GM12874 (cell line): ENCODE measurements at regions not wholly inside any gene's neighbourhood (a gene's known extent, or its start where the extent isn't known, plus 50 kb on each side); places are given as distances from the start of the nearest gene placed in this dataset.

ENCODE experiments used
- CTCF ChIP-seq: IDR thresholded peaks from 2 replicates; pipeline ENCODE4 v1.5.1; 2011; ENCODE audit warnings: low read depth, mild to moderate bottlenecking, control low read depth, low read length, moderate library complexity; ENCODE audit not compliant: insufficient read depth

DNA sequence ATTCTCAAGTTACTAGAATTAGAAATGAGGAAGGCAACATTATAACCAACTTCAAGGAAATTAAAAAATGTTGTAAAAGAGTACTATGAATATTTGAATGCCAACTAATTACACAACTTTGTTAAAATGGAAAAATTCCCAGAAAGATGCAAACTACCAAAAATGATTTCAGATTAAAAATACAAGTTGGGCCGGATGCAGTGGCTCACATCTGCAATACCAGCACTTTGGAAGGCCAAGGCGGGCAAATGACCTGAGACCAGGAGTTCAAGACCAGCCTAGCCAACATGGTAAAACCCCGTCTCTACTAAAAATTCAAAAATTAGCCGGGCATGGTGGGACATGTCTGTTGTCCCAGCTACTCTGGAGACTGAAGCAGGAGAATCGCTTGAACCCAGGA, 874.2 kb upstream of the GJE1 start:
- TF ChIP-seq CTCF = no peak

DNA sequence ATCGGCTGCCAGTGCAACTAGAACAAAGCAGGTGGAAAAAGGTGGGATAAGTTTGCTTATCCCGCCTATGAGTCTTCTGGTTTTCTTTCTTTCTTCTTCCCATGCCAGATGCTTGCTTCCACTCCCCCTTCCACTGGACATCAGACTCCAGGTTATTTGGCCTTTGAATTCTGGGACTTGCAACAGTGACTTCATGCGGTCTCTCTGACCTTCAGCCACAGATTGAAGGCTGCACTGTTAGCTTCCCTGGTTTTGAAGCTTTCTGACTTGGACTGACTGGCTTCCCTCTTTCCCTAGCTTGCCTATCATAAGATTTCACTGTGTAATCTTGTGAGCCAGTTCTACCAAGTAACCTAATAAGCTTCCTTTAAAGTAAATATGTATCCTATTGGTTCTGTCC, 878.4 kb upstream of the GJE1 start:
- TF ChIP-seq CTCF = no peak

DNA sequence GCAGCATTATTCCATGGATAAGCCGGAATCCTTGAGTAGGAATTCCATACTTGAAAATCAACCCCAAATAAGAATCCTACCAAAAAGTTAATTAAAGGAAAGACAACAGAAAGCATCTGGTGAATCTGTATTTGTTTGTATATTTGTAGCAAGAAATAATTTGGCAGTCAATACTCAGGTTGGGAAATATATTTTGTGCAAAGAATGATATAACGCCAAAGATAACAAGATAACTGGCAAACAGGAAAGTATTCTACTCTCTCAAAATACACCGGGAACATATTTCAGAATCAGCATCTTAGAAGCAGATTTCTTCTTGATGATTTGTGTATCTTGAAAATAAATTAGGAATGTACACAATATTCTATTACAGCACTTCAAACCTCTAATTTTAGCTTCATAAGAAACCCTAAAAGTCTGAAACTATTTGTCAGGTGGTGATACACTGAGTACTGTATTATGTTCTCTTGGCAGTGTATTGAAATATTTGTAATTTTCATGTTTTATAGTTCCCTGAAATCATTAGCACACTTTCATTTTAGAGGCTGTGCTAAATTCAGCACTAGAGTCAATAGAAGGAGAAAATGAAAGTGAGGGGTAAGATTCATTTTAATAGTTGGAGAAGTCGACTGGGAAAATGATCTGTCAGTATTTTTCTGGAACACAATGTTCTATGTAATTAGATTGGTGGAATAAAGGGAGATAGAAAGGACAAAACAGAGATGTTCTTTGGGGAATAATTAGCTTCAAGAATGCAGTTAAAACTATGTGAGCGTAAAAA, 879.7 kb upstream of the GJE1 start:
- TF ChIP-seq CTCF = no peak

DNA sequence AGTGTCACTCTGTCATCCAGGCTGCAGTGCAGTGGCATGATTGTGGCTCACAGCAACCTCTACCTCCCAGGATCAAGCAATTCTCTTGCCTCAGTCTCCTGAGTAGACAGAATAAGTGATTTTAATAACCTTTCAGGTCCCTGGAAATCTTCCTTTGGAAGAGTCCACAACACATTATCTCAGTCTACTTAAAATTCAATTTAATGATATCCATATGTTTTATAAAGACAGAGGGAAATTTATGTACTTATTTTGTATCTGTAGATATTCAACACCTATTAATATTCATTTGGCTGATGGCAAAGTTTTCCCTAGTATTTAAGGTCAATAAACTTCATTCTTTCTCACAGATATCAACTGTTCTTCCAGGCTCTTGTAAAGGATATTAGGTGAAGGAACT, 881.4 kb upstream of the GJE1 start:
- TF ChIP-seq CTCF = no peak

DNA sequence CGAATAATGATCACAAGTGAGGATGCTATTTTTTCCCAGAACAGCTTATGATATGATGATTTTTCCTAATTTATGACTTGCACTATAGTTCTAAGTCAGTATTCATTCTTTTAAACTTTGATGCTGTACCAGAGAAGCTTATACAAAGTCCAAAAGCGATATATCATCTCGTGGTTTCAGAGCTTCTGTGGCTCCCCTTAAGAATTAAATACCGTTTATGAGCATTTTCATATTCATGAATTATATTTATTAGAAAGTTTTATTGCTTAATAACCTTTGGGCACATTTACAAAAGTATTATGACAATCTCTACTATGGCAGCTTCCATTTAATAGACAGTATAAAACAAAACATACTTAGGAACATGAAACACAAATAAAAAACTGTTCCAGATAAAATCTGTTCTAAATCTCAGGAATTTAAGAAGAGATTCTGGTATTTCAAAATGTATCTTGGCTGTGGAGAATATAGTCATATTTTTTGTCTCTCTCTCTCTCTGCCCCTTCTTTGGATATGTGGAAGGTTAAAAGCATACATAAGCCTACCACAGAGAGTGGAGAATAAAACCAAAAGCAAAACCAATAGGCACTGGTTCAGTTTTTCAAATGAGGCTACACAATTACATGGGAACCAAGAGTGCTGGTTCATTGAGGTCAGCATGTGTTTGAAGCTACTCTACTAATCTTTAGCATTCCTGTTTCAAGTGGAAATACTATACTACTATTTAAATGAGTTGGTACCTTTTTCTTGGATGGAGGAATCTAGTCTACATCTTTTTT, 884.5 kb upstream of the GJE1 start:
- no peak for TF ChIP-seq CTCF

DNA sequence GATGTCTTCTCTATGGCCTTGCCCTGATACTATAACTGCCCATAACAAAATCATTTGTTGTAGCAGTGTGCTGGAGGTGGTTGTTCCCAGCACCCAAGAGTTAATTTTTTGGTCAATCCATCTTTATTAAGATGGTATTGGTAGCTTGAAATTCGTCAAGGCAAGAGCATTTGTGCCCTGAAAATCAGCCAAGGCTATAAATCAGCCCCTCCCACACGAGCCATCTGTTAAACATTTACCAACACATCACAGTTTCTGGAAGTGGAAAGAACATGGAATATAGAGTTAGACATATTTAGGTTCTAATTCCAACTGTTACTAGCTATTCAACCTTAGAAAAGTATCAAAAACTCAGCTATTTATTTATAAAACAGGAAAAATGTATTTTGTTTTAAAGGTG, 888.4 kb upstream of the GJE1 start:
- no peak for TF ChIP-seq CTCF

- TF ChIP-seq CTCF = no peak
Measured at GRCh38 chr6:141242957-141243356, 889.8 kb upstream of the GJE1 start.
